ENCODE measurements at regions not wholly inside any gene's neighbourhood (a gene's known extent, or its start where the extent isn't known, plus 50 kb on each side); places are given as distances from the start of the nearest gene placed in this dataset.

DNA sequence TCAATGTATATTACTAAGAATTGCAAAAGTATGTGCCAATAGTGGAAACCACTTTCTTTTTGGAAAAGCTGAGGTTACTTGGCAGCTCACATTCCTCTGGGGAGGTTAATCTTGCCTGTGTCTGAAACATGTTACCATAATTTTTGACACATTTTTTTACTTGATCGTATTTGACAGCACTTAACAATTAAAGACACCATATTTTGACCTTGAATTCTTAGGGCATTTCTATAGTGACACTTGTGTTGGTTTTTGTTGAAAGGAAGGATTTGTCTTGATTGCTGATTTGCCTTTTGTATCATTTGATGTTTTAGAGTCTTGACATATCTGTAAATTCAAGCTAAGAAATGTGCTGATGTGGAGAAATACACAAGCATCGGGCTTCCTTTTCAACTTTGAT is 2135.5 kb downstream of the PCDH7 start:
- TF ChIP-seq POLR2AphosphoS5 (IDR thresholded peaks at IDR 0.05; ENCODE audit: low read depth, low read length), result no peak
- no peak for TF ChIP-seq SP1 (IDR thresholded peaks at IDR 0.05; ENCODE audit: low read depth)
- TF ChIP-seq YY1 (IDR thresholded peaks at IDR 0.05; ENCODE audit: extremely low read depth, insufficient replicate concordance, low read depth, low read length), result no peak
- TF ChIP-seq FOSL1 (IDR thresholded peaks at IDR 0.05; ENCODE audit: low read depth), result no peak
- TF ChIP-seq JUND (IDR thresholded peaks at IDR 0.05), result no peak
- no peak for TF ChIP-seq ZFX (IDR thresholded peaks at IDR 0.05)
- TF ChIP-seq SRF (IDR thresholded peaks at IDR 0.05; ENCODE audit: low read depth), result no peak
- TF ChIP-seq, protein P1, sequence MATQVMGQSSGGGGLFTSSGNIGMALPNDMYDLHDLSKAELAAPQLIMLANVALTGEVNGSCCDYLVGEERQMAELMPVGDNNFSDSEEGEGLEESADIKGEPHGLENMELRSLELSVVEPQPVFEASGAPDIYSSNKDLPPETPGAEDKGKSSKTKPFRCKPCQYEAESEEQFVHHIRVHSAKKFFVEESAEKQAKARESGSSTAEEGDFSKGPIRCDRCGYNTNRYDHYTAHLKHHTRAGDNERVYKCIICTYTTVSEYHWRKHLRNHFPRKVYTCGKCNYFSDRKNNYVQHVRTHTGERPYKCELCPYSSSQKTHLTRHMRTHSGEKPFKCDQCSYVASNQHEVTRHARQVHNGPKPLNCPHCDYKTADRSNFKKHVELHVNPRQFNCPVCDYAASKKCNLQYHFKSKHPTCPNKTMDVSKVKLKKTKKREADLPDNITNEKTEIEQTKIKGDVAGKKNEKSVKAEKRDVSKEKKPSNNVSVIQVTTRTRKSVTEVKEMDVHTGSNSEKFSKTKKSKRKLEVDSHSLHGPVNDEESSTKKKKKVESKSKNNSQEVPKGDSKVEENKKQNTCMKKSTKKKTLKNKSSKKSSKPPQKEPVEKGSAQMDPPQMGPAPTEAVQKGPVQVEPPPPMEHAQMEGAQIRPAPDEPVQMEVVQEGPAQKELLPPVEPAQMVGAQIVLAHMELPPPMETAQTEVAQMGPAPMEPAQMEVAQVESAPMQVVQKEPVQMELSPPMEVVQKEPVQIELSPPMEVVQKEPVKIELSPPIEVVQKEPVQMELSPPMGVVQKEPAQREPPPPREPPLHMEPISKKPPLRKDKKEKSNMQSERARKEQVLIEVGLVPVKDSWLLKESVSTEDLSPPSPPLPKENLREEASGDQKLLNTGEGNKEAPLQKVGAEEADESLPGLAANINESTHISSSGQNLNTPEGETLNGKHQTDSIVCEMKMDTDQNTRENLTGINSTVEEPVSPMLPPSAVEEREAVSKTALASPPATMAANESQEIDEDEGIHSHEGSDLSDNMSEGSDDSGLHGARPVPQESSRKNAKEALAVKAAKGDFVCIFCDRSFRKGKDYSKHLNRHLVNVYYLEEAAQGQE (IDR thresholded peaks at IDR 0.05; ENCODE audit: low read depth), result no peak
- TF ChIP-seq CEBPB (IDR thresholded peaks at IDR 0.05; ENCODE audit: low read depth), result no peak
- TF ChIP-seq ZNF274 (IDR thresholded peaks at IDR 0.05; ENCODE audit: low read depth, low read length), result no peak
- TF ChIP-seq ELF1 (IDR thresholded peaks at IDR 0.05; ENCODE audit: borderline replicate concordance, low read depth), result no peak
- TF ChIP-seq, protein P2, sequence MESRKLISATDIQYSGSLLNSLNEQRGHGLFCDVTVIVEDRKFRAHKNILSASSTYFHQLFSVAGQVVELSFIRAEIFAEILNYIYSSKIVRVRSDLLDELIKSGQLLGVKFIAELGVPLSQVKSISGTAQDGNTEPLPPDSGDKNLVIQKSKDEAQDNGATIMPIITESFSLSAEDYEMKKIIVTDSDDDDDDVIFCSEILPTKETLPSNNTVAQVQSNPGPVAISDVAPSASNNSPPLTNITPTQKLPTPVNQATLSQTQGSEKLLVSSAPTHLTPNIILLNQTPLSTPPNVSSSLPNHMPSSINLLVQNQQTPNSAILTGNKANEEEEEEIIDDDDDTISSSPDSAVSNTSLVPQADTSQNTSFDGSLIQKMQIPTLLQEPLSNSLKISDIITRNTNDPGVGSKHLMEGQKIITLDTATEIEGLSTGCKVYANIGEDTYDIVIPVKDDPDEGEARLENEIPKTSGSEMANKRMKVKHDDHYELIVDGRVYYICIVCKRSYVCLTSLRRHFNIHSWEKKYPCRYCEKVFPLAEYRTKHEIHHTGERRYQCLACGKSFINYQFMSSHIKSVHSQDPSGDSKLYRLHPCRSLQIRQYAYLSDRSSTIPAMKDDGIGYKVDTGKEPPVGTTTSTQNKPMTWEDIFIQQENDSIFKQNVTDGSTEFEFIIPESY (IDR thresholded peaks at IDR 0.05; ENCODE audit: extremely low read depth, insufficient replicate concordance, low read length), result no peak
- TF ChIP-seq, protein P3, sequence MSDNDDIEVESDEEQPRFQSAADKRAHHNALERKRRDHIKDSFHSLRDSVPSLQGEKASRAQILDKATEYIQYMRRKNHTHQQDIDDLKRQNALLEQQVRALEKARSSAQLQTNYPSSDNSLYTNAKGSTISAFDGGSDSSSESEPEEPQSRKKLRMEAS (IDR thresholded peaks at IDR 0.05), result no peak
- TF ChIP-seq, protein P4, sequence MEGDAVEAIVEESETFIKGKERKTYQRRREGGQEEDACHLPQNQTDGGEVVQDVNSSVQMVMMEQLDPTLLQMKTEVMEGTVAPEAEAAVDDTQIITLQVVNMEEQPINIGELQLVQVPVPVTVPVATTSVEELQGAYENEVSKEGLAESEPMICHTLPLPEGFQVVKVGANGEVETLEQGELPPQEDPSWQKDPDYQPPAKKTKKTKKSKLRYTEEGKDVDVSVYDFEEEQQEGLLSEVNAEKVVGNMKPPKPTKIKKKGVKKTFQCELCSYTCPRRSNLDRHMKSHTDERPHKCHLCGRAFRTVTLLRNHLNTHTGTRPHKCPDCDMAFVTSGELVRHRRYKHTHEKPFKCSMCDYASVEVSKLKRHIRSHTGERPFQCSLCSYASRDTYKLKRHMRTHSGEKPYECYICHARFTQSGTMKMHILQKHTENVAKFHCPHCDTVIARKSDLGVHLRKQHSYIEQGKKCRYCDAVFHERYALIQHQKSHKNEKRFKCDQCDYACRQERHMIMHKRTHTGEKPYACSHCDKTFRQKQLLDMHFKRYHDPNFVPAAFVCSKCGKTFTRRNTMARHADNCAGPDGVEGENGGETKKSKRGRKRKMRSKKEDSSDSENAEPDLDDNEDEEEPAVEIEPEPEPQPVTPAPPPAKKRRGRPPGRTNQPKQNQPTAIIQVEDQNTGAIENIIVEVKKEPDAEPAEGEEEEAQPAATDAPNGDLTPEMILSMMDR (IDR thresholded peaks at IDR 0.05 in 2 of 3, conservative IDR thresholded peaks at IDR 0.05 in 1 of 3; ENCODE audit: borderline replicate concordance in 1 of 3, insufficient read depth in 1 of 3, low read depth in 2 of 3, low read length in 2 of 3), result no peak
- no peak for TF ChIP-seq EGR1 (IDR thresholded peaks at IDR 0.05; ENCODE audit: low read depth)
- DNase-seq (ENCODE audit: low read depth, low spot score) (no peak), ATAC-seq (no peak)
- Histone ChIP-seq H3K4me2 (ENCODE audit: low read length) (no peak overlapping the region), H3K79me2 (ENCODE audit: insufficient read depth, low read length) (no peaks in the 10 kb centered on the region), H3K9me3 (ENCODE audit: control insufficient read depth in 1 of 2, insufficient read depth in 1 of 2, low read depth in 1 of 2, low read length in 2 of 2) (no peaks in the 10 kb centered on the region), H3K27ac (ENCODE audit: low read depth, low read length) (no peak overlapping the region), H3K9me2 (ENCODE audit: insufficient read depth) (no peaks in the 10 kb centered on the region), H3K4me1 (ENCODE audit: control insufficient read depth in 1 of 2, insufficient read depth in 2 of 2, low read length in 2 of 2) (peaks cover 0 to 7% of the 10 kb centered on the region in 2 experiments; a peak in 2 of 4 replicates), H3K9ac (ENCODE audit: low read length) (no peak overlapping the region), H3K4me3 (replicated peaks in 1 of 2; ENCODE audit: low read depth in 1 of 2, low read length in 2 of 2) (no peak overlapping the region), H2AFZ (ENCODE audit: low read depth, low read length, poor library complexity, severe bottlenecking) (no peak overlapping the region), H4K20me1 (ENCODE audit: insufficient read depth) (no peaks in the 10 kb centered on the region), H3K27me3 (ENCODE audit: insufficient read depth, low read length) (no peaks in the 10 kb centered on the region), H3K36me3 (ENCODE audit: control insufficient read depth in 1 of 2, insufficient read depth in 2 of 2, low read length in 2 of 2) (no peaks in the 10 kb centered on the region)
- BruUV-seq (replicated peaks), result no TSS peak
- RAD21 ChIA-PET (ENCODE audit: low non-redundant PET in 1 of 2, low total read pairs in 2 of 2, uncharacterized antibody in 2 of 2, unreplicated experiment in 2 of 2), result no interaction called here
- CTCF ChIA-PET, result no interaction called here
- intact Hi-C loops (cut with micrococcal nuclease), result no loop called here
- POLR2A ChIA-PET, result no interaction called here

All from HCT116 (cell line).